Erythroblast (primary cell): ENCODE measurements at regions not wholly inside any gene's neighbourhood (a gene's known extent, or its start where the extent isn't known, plus 50 kb on each side); places are given as distances from the start of the nearest gene placed in this dataset.

ENCODE experiments used
- GATA1 ChIP-seq: IDR thresholded peaks from 2 replicates; pipeline ENCODE4 v1.6.1; 2011; ENCODE audit warnings: low read depth, mild to moderate bottlenecking, control low read depth, low read length, moderate library complexity
- POLR2A ChIP-seq: IDR thresholded peaks from 2 replicates; pipeline ENCODE4 v1.6.1; 2011; ENCODE audit warnings: mild to moderate bottlenecking, low read length

- TF ChIP-seq POLR2A (no peak), GATA1 (no peak)
Measured at GRCh38 chr10:53222806-53223205, 450.2 kb upstream of the MBL2 start.
